Hepatocyte (in vitro differentiated cells): ENCODE measurements at regions not wholly inside any gene's neighbourhood (a gene's known extent, or its start where the extent isn't known, plus 50 kb on each side); places are given as distances from the start of the nearest gene placed in this dataset.

ENCODE experiments used
- DNase-seq: peaks from one replicate; pipeline ENCODE4 v3.0.0-alpha.2; 2016; ENCODE audit warnings: low spot score
- H2AFZ ChIP-seq: fragments of 200-600 bp; sonication (generic); 2 replicates; pipeline ENCODE4 v1.6.0; 2016; ENCODE audit warnings: antibody characterized with exemption, mild to moderate bottlenecking
- H3K27ac ChIP-seq: fragments of 200-600 bp; sonication (generic); 2 replicates; pipeline ENCODE4 v1.5.1; 2016; ENCODE audit warnings: mild to moderate bottlenecking
- H3K27me3 ChIP-seq: fragments of 200-600 bp; sonication (generic); 2 replicates; pipeline ENCODE4 v1.6.1; 2016
- H3K36me3 ChIP-seq: fragments of 200-600 bp; sonication (generic); replicated peaks from 2 replicates; pipeline ENCODE4 v1.5.1; 2016; ENCODE audit warnings: low read depth; ENCODE audit not compliant: insufficient read depth
- H3K4me1 ChIP-seq: fragments of 200-600 bp; sonication (generic); 2 replicates; pipeline ENCODE4 v1.5.1; 2016; ENCODE audit warnings: mild to moderate bottlenecking, moderate library complexity; ENCODE audit not compliant: insufficient read depth
- H3K4me2 ChIP-seq: fragments of 200-600 bp; sonication (generic); 2 replicates; pipeline ENCODE4 v1.6.0; 2016
- H3K4me3 ChIP-seq: fragments of 200-600 bp; sonication (generic); 2 replicates; pipeline ENCODE4 v1.5.1; 2016; ENCODE audit warnings: mild to moderate bottlenecking
- H3K79me2 ChIP-seq: fragments of 200-600 bp; sonication (generic); 2 replicates; pipeline ENCODE4 v1.6.0; 2017; ENCODE audit warnings: mild to moderate bottlenecking
- H3K9me2 ChIP-seq: fragments of 200-600 bp; sonication (generic); replicated peaks from 2 replicates; pipeline ENCODE4 v1.6.0; 2017; ENCODE audit warnings: mild to moderate bottlenecking; ENCODE audit not compliant: insufficient read depth
- H3K9me3 ChIP-seq: fragments of 200-600 bp; sonication (generic); 2 replicates; pipeline ENCODE4 v1.5.1; 2016; ENCODE audit warnings: low read depth, mild to moderate bottlenecking
- H4K20me1 ChIP-seq: fragments of 200-600 bp; sonication (generic); 2 replicates; pipeline ENCODE4 v1.6.0; 2016; ENCODE audit warnings: mild to moderate bottlenecking; ENCODE audit not compliant: insufficient read depth, poor library complexity, severe bottlenecking
- EZH2 ChIP-seq: fragments of 200-600 bp; sonication (generic); IDR thresholded peaks from 2 replicates; pipeline ENCODE4 v1.6.1; 2016; ENCODE audit warnings: antibody characterized with exemption, mild to moderate bottlenecking, borderline replicate concordance
- EZH2phosphoT487 ChIP-seq: fragments of 200-600 bp; sonication (generic); IDR thresholded peaks from one replicate; pipeline ENCODE4 v1.6.1; 2018; ENCODE audit warnings: antibody characterized with exemption, mild to moderate bottlenecking, low read depth, moderate library complexity; ENCODE audit not compliant: unreplicated experiment, severe bottlenecking
- WGBS: methylation state at CpG from one replicate; pipeline ENCODE4 v1.1.6; 2016; ENCODE audit warnings: low lambda C conversion rate; ENCODE audit errors: missing lambda C conversion rate; 5-methylcytosine and 5-hydroxymethylcytosine counted together
- TF ChIP-seq, protein P1 (sequence below): fragments of 200-600 bp; sonication (generic); IDR thresholded peaks from 2 replicates; pipeline ENCODE4 v1.5.1; 2016; ENCODE audit warnings: antibody characterized with exemption, mild to moderate bottlenecking; ENCODE audit not compliant: poor library complexity

DNA sequence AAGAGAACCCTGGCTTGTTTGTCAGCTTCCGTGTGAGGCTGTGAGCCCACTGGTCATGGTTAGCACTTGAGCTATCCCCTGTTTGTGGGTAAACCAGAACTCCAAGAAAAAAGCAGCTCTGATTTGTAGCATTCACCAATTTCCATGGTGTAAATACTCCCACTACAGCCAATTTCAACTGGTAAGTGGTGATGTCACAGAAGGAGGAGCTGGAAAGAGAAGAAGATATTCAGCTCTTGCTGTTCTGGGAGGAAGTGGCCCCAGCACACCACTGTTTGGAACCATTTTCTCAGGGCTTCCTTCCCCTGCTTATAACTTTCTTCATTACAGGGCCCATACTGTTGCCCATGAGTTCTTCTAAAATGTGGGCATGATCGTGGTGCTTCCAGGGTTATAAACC lies 500.1 kb upstream of the ZMIZ1 start:
- peaks cover 48% of the 10 kb centered on the region for H3K4me1 ChIP-seq
- WGBS: 88% methylated on average over 2 of the region's 2 CpGs
- H3K4me2 ChIP-seq: no peak overlapping the region
- no peaks in the 10 kb centered on the region for H3K9me2 ChIP-seq
- no peaks in the 10 kb centered on the region for H3K79me2 ChIP-seq
- peak overlapping the region; percentile 89 for H3K27ac ChIP-seq
- H3K9me3 ChIP-seq: no peaks in the 10 kb centered on the region
- no peak for DNase-seq
- no peaks in the 10 kb centered on the region for H4K20me1 ChIP-seq
- H3K4me3 ChIP-seq: no peak overlapping the region
- TF ChIP-seq, protein P1, sequence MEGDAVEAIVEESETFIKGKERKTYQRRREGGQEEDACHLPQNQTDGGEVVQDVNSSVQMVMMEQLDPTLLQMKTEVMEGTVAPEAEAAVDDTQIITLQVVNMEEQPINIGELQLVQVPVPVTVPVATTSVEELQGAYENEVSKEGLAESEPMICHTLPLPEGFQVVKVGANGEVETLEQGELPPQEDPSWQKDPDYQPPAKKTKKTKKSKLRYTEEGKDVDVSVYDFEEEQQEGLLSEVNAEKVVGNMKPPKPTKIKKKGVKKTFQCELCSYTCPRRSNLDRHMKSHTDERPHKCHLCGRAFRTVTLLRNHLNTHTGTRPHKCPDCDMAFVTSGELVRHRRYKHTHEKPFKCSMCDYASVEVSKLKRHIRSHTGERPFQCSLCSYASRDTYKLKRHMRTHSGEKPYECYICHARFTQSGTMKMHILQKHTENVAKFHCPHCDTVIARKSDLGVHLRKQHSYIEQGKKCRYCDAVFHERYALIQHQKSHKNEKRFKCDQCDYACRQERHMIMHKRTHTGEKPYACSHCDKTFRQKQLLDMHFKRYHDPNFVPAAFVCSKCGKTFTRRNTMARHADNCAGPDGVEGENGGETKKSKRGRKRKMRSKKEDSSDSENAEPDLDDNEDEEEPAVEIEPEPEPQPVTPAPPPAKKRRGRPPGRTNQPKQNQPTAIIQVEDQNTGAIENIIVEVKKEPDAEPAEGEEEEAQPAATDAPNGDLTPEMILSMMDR: no peak
- TF ChIP-seq EZH2 (no peak), EZH2phosphoT487 (no peak)
- peak overlapping the region; percentile 16 for H2AFZ ChIP-seq
- no peaks in the 10 kb centered on the region for H3K36me3 ChIP-seq
- no peaks in the 10 kb centered on the region for H3K27me3 ChIP-seq

DNA sequence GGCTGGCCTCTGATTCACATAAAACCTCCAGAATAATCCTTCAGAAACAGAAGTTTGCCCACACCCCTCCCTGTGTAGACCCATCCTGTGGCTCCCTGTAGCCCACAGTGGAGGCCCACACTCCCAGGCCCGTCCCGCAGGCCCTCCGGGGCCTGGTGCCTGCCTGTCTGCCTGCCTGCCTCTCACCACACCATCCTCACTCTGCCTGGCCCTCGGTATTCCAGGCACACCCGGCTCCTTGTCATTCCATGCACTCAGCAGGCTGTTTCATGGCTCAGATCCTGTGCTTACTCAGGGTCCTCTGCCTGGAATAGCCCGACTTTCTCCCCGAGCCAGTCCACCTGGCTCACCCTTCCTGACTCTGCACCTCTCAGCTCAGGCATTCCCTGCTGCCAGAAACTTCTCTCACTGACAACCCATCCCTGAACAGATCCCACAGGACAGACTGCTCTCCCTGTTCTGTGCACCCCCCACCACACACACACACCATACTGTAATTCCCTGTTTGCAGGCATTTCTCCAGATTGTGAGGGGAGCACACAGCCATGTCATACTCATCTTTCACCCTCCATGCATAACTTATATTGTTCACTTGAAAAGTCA lies 498.0 kb upstream of the ZMIZ1 start:
- no peak overlapping the region for H2AFZ ChIP-seq
- H3K4me1 ChIP-seq: peaks cover 41% of the 10 kb centered on the region
- H3K4me3 ChIP-seq: no peak overlapping the region
- TF ChIP-seq EZH2 (no peak), EZH2phosphoT487 (no peak)
- TF ChIP-seq, protein P1: no peak
- no peaks in the 10 kb centered on the region for H3K36me3 ChIP-seq
- peak overlapping the region; percentile 31 for H3K27ac ChIP-seq
- H4K20me1 ChIP-seq: no peaks in the 10 kb centered on the region
- no peaks in the 10 kb centered on the region for H3K9me2 ChIP-seq
- no peaks in the 10 kb centered on the region for H3K9me3 ChIP-seq
- H3K27me3 ChIP-seq: no peaks in the 10 kb centered on the region
- no peaks in the 10 kb centered on the region for H3K79me2 ChIP-seq
- no peak for DNase-seq
- WGBS: 42% methylated on average over 7 of the region's 7 CpGs
- H3K4me2 ChIP-seq: no peak overlapping the region

DNA sequence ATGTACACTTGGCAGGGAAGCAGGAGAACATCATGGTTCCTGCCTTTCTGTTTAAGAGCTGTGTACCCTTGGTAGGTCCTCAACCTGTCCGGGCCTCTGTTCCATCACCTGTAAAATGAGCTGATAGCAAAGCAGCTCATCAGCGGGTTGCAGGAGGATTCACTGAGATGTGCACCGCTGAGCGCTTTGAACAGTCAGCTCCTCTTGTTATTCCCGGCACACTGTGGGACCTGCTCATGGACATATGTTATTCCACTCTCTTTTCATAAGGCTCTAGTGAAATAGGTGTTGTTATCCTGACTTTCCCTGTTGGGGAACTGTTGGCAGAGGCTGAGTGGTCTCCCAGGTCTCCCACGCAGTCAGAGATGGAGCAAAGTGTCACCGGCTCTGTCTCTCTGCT lies 497.5 kb upstream of the ZMIZ1 start:
- Histone ChIP-seq H3K27me3 (no peaks in the 10 kb centered on the region), H2AFZ (no peak overlapping the region), H4K20me1 (no peaks in the 10 kb centered on the region), H3K9me3 (no peaks in the 10 kb centered on the region), H3K9me2 (no peaks in the 10 kb centered on the region), H3K79me2 (no peaks in the 10 kb centered on the region), H3K36me3 (no peaks in the 10 kb centered on the region), H3K4me1 (peaks cover 36% of the 10 kb centered on the region), H3K4me2 (no peak overlapping the region), H3K4me3 (no peak overlapping the region), H3K27ac (no peak overlapping the region)
- WGBS: 88% methylated on average over 7 of the region's 7 CpGs
- TF ChIP-seq EZH2 (no peak), EZH2phosphoT487 (no peak)
- TF ChIP-seq, protein P1: no peak
- no peak for DNase-seq
